ENCODE measurements at regions not wholly inside any gene's neighbourhood (a gene's known extent, or its start where the extent isn't known, plus 50 kb on each side); places are given as distances from the start of the nearest gene placed in this dataset.

DNA sequence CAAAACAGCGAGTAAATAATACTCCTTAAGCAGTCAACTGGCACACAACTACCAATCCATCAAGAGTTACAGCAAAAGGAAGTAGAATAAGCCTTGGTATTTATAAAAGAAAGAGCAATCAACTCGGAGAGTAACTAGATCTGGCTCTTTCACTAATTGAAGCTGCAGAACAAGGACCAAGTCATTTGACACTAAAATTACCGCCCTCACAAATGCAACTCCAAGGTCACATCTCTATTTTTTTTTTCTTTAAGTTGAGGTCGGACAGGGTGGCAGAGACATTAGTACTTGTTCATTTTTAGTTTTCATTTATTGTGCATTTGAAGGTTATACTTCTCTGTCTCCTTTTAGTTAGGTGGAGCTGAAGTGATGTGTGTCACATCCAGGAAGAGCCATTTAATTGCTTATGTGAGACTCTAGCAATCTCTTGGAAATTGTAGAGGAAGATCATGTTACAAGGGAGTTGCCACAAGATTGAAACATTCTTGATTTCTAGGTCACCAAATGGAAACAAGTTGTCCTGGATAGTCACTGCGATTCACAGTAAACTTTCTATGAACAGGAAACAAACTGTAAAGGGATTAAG is 138.1 kb upstream of the ADAMTS5 start:
- no peak for TF ChIP-seq CTCF (IDR thresholded peaks at IDR 0.05; ENCODE audit: partially characterized antibody, unreplicated experiment)
- H3K9me3 Mint-ChIP-seq (ENCODE audit: unreplicated experiment): no peaks in the 10 kb centered on the region
- H3K27ac Mint-ChIP-seq (ENCODE audit: unreplicated experiment): no peak overlapping the region
- no peak overlapping the region for H3K4me3 Mint-ChIP-seq (ENCODE audit: unreplicated experiment)
- no peaks in the 10 kb centered on the region for H3K27me3 Mint-ChIP-seq (ENCODE audit: unreplicated experiment)
- peaks cover 8% of the 10 kb centered on the region for H3K4me1 Mint-ChIP-seq (ENCODE audit: low read depth, unreplicated experiment)
- no peaks in the 10 kb centered on the region for H3K36me3 Mint-ChIP-seq (ENCODE audit: unreplicated experiment)
- DNase-seq: no peak

DNA sequence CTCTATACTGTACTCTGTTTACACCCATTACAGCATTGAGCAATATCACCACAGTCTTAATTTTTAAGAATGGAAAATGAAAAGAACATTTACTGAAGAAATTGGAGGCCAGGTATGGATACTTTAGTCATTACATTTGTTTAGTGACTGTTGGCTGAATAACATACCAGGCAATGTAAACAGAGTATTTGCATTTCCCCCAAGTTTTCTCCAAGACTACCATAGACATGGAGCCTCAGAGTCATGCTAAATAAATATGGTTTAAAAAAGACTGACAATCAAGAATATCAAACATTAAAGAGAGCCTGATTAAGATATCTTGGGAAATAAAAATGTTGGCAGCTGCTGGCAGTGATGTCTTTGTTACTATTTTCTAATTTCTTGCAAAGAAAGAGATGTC is 136.9 kb upstream of the ADAMTS5 start:
- Mint-ChIP-seq H3K4me3 (ENCODE audit: unreplicated experiment) (no peak overlapping the region), H3K4me1 (ENCODE audit: low read depth, unreplicated experiment) (peaks cover 8% of the 10 kb centered on the region), H3K27ac (ENCODE audit: unreplicated experiment) (no peak overlapping the region), H3K27me3 (ENCODE audit: unreplicated experiment) (peaks cover 2% of the 10 kb centered on the region), H3K36me3 (ENCODE audit: unreplicated experiment) (no peaks in the 10 kb centered on the region), H3K9me3 (ENCODE audit: unreplicated experiment) (no peaks in the 10 kb centered on the region)
- no peak for DNase-seq
- TF ChIP-seq CTCF (IDR thresholded peaks at IDR 0.05; ENCODE audit: partially characterized antibody, unreplicated experiment): no peak

DNA sequence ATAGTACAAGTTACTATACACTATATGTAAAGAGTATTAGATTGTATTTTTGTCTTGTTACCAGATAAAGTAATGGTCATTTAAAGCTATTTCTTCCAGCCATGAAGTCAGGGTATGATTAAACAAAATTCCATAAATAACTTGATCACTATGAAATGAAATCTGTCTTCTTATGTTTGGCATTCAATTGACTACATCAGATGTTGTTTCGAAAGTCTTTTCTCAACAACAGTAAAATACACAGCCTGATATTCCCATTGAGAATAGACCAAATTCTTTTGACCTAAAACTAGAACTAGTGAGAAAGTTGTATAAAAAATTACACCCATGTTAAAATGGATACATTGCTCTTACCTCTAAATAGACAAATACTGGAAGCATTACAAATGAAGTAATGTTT is 134.6 kb upstream of the ADAMTS5 start:
- Mint-ChIP-seq H3K27me3 (ENCODE audit: unreplicated experiment) (peaks cover 2% of the 10 kb centered on the region), H3K4me1 (ENCODE audit: low read depth, unreplicated experiment) (peaks cover 5% of the 10 kb centered on the region), H3K27ac (ENCODE audit: unreplicated experiment) (no peak overlapping the region), H3K9me3 (ENCODE audit: unreplicated experiment) (no peaks in the 10 kb centered on the region), H3K4me3 (ENCODE audit: unreplicated experiment) (no peak overlapping the region), H3K36me3 (ENCODE audit: unreplicated experiment) (no peaks in the 10 kb centered on the region)
- no peak for TF ChIP-seq CTCF (IDR thresholded peaks at IDR 0.05; ENCODE audit: partially characterized antibody, unreplicated experiment)
- DNase-seq: no peak

- no peaks in the 10 kb centered on the region for H3K27me3 Mint-ChIP-seq (ENCODE audit: unreplicated experiment)
- H3K9me3 Mint-ChIP-seq (ENCODE audit: unreplicated experiment): no peaks in the 10 kb centered on the region
- H3K36me3 Mint-ChIP-seq (ENCODE audit: unreplicated experiment): no peaks in the 10 kb centered on the region
- DNase-seq: no peak
- H3K4me3 Mint-ChIP-seq (ENCODE audit: unreplicated experiment): no peak overlapping the region
- no peak overlapping the region for H3K27ac Mint-ChIP-seq (ENCODE audit: unreplicated experiment)
- no peak for TF ChIP-seq CTCF (IDR thresholded peaks at IDR 0.05; ENCODE audit: partially characterized antibody, unreplicated experiment)
- H3K4me1 Mint-ChIP-seq (ENCODE audit: low read depth, unreplicated experiment): peaks cover 2% of the 10 kb centered on the region
These were observed 127.5 kb upstream of the ADAMTS5 start for GRCh38 chr21:27094184-27094948.

DNA sequence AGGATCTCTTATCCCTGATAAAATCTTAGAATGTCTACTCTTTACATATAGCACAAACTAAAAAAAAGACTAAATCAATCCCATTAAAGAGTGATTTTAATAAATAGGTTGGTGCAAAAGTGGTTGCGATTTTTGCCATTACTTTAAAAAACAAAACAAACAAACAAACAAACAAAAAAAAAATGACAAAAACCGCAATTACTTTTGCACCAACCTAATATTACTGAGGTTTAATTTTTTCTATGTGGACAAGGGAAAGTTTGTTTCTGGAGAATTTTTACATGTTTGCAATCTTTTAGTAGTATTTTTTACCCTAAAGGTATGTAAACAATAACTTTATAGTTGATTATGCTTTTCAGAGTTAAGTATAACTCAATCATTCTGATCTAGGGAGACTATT is 119.7 kb upstream of the ADAMTS5 start:
- no peak for DNase-seq
- peaks cover 2% of the 10 kb centered on the region for H3K27me3 Mint-ChIP-seq (ENCODE audit: unreplicated experiment)
- H3K4me1 Mint-ChIP-seq (ENCODE audit: low read depth, unreplicated experiment): peaks cover 2% of the 10 kb centered on the region
- no peak overlapping the region for H3K4me3 Mint-ChIP-seq (ENCODE audit: unreplicated experiment)
- H3K9me3 Mint-ChIP-seq (ENCODE audit: unreplicated experiment): peaks cover 3% of the 10 kb centered on the region
- TF ChIP-seq CTCF (IDR thresholded peaks at IDR 0.05; ENCODE audit: partially characterized antibody, unreplicated experiment): no peak
- H3K36me3 Mint-ChIP-seq (ENCODE audit: unreplicated experiment): no peaks in the 10 kb centered on the region
- no peak overlapping the region for H3K27ac Mint-ChIP-seq (ENCODE audit: unreplicated experiment)
